H1 (cell line): ENCODE measurements at regions not wholly inside any gene's neighbourhood (a gene's known extent, or its start where the extent isn't known, plus 50 kb on each side); places are given as distances from the start of the nearest gene placed in this dataset.

ENCODE experiments used
- CTCF ChIA-PET: fragments of 300-600 bp; sonication (Branson Sonifier 250); formaldehyde crosslinking; loops from one replicate; lab custom pipeline; 2021; ENCODE audit not compliant: partially characterized antibody; lab: Charles Lee
- POLR2A ChIA-PET: fragments of 300-600 bp; sonication (Branson Sonifier 250); formaldehyde crosslinking; loops from one replicate; lab custom pipeline; 2021; ENCODE audit warnings: inconsistent platforms; ENCODE audit not compliant: partially characterized antibody; lab: Charles Lee
- DNase-seq, 2 experiments: peaks; one replicate each; pipeline versions ENCODE4 v3.0.0 to v3.0.0-alpha.2; 2010 to 2022; ENCODE audit warnings: low spot score in 2 of 2, low read depth in 1 of 2, mixed read lengths in 1 of 2
- FAIRE-seq: peaks from 2 replicates; lab custom pipeline; 2011; peaks lifted over from hg19 to GRCh38; lab: Jason Lieb, UNC
- H2AFZ ChIP-seq: 2 replicates; pipeline ENCODE4 v1.8.1; 2012; ENCODE audit warnings: low read length, inconsistent platforms
- H2AK5ac ChIP-seq: 2 replicates; pipeline ENCODE4 v1.6.1; 2013; ENCODE audit warnings: low read depth, low read length
- H2BK120ac ChIP-seq: replicated peaks from 2 replicates; pipeline ENCODE3; 2013; ENCODE audit warnings: low read depth, low read length, inconsistent platforms
- H2BK12ac ChIP-seq: 2 replicates; pipeline ENCODE4 v1.6.1; 2013; ENCODE audit warnings: low read depth, low read length
- H2BK15ac ChIP-seq: 2 replicates; pipeline ENCODE4 v1.6.1; 2013; ENCODE audit warnings: low read length
- H2BK20ac ChIP-seq: 2 replicates; pipeline ENCODE4 v1.6.1; 2013; ENCODE audit warnings: low read length
- H2BK5ac ChIP-seq: 2 replicates; pipeline ENCODE4 v1.6.1; 2013; ENCODE audit warnings: low read depth, low read length
- H3K14ac ChIP-seq: 2 replicates; pipeline ENCODE4 v1.6.1; 2013; ENCODE audit warnings: inconsistent platforms; ENCODE audit not compliant: insufficient read length
- H3K18ac ChIP-seq: 2 replicates; pipeline ENCODE4 v1.6.1; 2013; ENCODE audit warnings: low read length; ENCODE audit errors: extremely low read depth
- H3K23ac ChIP-seq: 2 replicates; pipeline ENCODE4 v1.6.1; 2013; ENCODE audit warnings: inconsistent platforms; ENCODE audit not compliant: insufficient read length
- H3K23me2 ChIP-seq: 2 replicates; pipeline ENCODE4 v1.6.1; 2013; ENCODE audit warnings: low read depth, low read length
- H3K27ac ChIP-seq: 2 replicates; pipeline ENCODE4 v1.6.1; 2011; ENCODE audit warnings: low read depth, low read length, inconsistent platforms
- H3K27me3 ChIP-seq, 4 experiments: replicated peaks in 1 of 4; 1 replicate in 1 of 4; 2 replicates in 3 of 4; pipeline versions ENCODE4 v1.6.1 to v1.8.1; 2011 to 2013; ENCODE audit warnings: low read length in 3 of 4, mild to moderate bottlenecking in 3 of 4, inconsistent platforms in 2 of 4, mixed read lengths in 2 of 4, moderate library complexity in 1 of 4; ENCODE audit not compliant: control insufficient read depth in 3 of 4, insufficient read depth in 3 of 4; ENCODE audit errors: extremely low read depth in 1 of 4
- H3K36me3 ChIP-seq, 4 experiments: 2 replicates each; pipeline versions ENCODE4 v1.6.1 to v1.8.1; 2011 to 2013; ENCODE audit warnings: mild to moderate bottlenecking in 4 of 4, low read length in 3 of 4, moderate library complexity in 2 of 4, control low read depth in 1 of 4, inconsistent platforms in 1 of 4; ENCODE audit not compliant: insufficient read depth in 4 of 4, control insufficient read depth in 2 of 4
- H3K4ac ChIP-seq: replicated peaks from 2 replicates; pipeline ENCODE3; 2013; ENCODE audit warnings: low read length, low read depth, mixed read lengths, inconsistent platforms; ENCODE audit not compliant: insufficient read length
- H3K4me1 ChIP-seq, 4 experiments: replicated peaks in 1 of 4; 1 replicate in 1 of 4; 2 replicates in 3 of 4; pipeline versions ENCODE4 v1.6.1 to v1.8.1; 2011 to 2013; ENCODE audit warnings: low read length in 3 of 4, inconsistent platforms in 2 of 4, mixed read lengths in 1 of 4; ENCODE audit not compliant: insufficient read depth in 4 of 4, control insufficient read depth in 3 of 4
- H3K4me2 ChIP-seq, 2 experiments: 2 replicates each; pipeline versions ENCODE4 v1.6.1 to v1.8.1; 2011 to 2013; ENCODE audit warnings: low read depth in 2 of 2, low read length in 2 of 2, control low read depth in 1 of 2, inconsistent platforms in 1 of 2, mild to moderate bottlenecking in 1 of 2; ENCODE audit not compliant: insufficient read depth in 1 of 2
- H3K4me3 ChIP-seq, 4 experiments: fragments of 200-600, 300-600 bp in 1 of 4; sonication (generic), shearing (Covaris generic), sonication (Bioruptor Twin) in 1 of 4; 2 replicates each; pipeline versions ENCODE4 v1.5.1 to v1.8.1; 2011 to 2016; ENCODE audit warnings: low read length in 4 of 4, low read depth in 3 of 4, control low read depth in 2 of 4, inconsistent platforms in 2 of 4, mild to moderate bottlenecking in 2 of 4, mixed read lengths in 1 of 4, moderate library complexity in 1 of 4; ENCODE audit not compliant: insufficient read depth in 2 of 4; ENCODE audit errors: extremely low read depth in 1 of 4
- H3K56ac ChIP-seq: replicated peaks from 2 replicates; pipeline ENCODE3; 2013; ENCODE audit warnings: low read depth, mild to moderate bottlenecking, mixed read lengths, low read length, inconsistent platforms; ENCODE audit not compliant: insufficient read length
- H3K79me1 ChIP-seq: 2 replicates; pipeline ENCODE4 v1.6.1; 2013; ENCODE audit warnings: low read depth, low read length, control low read depth
- H3K79me2 ChIP-seq, 2 experiments: 2 replicates each; pipeline versions ENCODE4 v1.6.1 to v1.8.1; 2012 to 2013; ENCODE audit warnings: low read length in 2 of 2, mild to moderate bottlenecking in 2 of 2, inconsistent platforms in 1 of 2; ENCODE audit not compliant: insufficient read depth in 2 of 2, control insufficient read depth in 1 of 2
- H3K9ac ChIP-seq, 4 experiments: replicated peaks in 1 of 4; 1 replicate in 1 of 4; 2 replicates in 3 of 4; pipeline versions ENCODE4 v1.6.1 to v1.8.1; 2011 to 2013; ENCODE audit warnings: low read depth in 3 of 4, low read length in 3 of 4, control low read depth in 2 of 4, mild to moderate bottlenecking in 2 of 4, moderate library complexity in 2 of 4, inconsistent platforms in 1 of 4; ENCODE audit errors: extremely low read depth in 1 of 4
- H3K9me3 ChIP-seq, 2 experiments: 2 replicates each; pipeline versions ENCODE4 v1.6.1 to v1.8.1; 2012 to 2013; ENCODE audit warnings: mild to moderate bottlenecking in 2 of 2, moderate library complexity in 2 of 2, control low read depth in 1 of 2, inconsistent platforms in 1 of 2, low read depth in 1 of 2, low read length in 1 of 2, mixed read lengths in 1 of 2; ENCODE audit not compliant: insufficient read depth in 2 of 2
- H4K20me1 ChIP-seq, 2 experiments: replicated peaks in 1 of 2; 2 replicates each; pipeline versions ENCODE3 to v1.8.1; 2011 to 2013; ENCODE audit warnings: inconsistent platforms in 2 of 2, low read length in 2 of 2, mild to moderate bottlenecking in 1 of 2; ENCODE audit not compliant: insufficient read depth in 2 of 2, control insufficient read depth in 1 of 2
- H4K5ac ChIP-seq: 2 replicates; pipeline ENCODE4 v1.6.1; 2013; ENCODE audit warnings: low read length, low read depth, mixed read lengths, inconsistent platforms; ENCODE audit not compliant: insufficient read length
- H4K8ac ChIP-seq: 2 replicates; pipeline ENCODE4 v1.8.0; 2013; ENCODE audit warnings: mild to moderate bottlenecking, moderate library complexity, low read length, inconsistent platforms; ENCODE audit not compliant: insufficient read depth; ENCODE audit errors: extremely low read depth
- H4K91ac ChIP-seq: replicated peaks from 2 replicates; pipeline ENCODE3; 2013; ENCODE audit warnings: low read length, mixed read lengths, inconsistent platforms; ENCODE audit not compliant: insufficient read length
- KDM1A ChIP-seq: fragments of 200-600, 300-600 bp; sonication (generic); IDR thresholded peaks from 2 replicates; pipeline ENCODE4 v1.7.1; 2016; ENCODE audit warnings: mild to moderate bottlenecking, low read length, borderline replicate concordance
- MAX ChIP-seq: IDR thresholded peaks from 2 replicates; pipeline ENCODE4 v1.6.1; 2012; ENCODE audit warnings: inconsistent platforms
- SIN3A ChIP-seq, 2 experiments: IDR thresholded peaks in 1 of 2; conservative IDR thresholded peaks in 1 of 2; 2 replicates each; pipeline ENCODE4 v1.6.1; 2011 to 2012; ENCODE audit warnings: low read length in 2 of 2, improper control_type of control experiment in 1 of 2, low read depth in 1 of 2, mild to moderate bottlenecking in 1 of 2
- SIRT6 ChIP-seq: IDR thresholded peaks from one replicate; pipeline ENCODE4 v1.7.1; 2012; ENCODE audit warnings: low read length, inconsistent platforms
- SRF ChIP-seq: IDR thresholded peaks from 2 replicates; pipeline ENCODE4 v1.6.1; 2011; ENCODE audit warnings: mild to moderate bottlenecking, low read depth, low read length, moderate library complexity
- SUZ12 ChIP-seq: fragments of 200-600 bp; sonication (generic); IDR thresholded peaks from 2 replicates; pipeline ENCODE4 v1.6.1; 2012; ENCODE audit warnings: mild to moderate bottlenecking, inconsistent platforms, low read length, moderate library complexity, mixed read lengths
- TCF12 ChIP-seq: IDR thresholded peaks from 2 replicates; pipeline ENCODE4 v1.6.1; 2011; ENCODE audit warnings: low read depth, mild to moderate bottlenecking, low read length
- TEAD4 ChIP-seq: IDR thresholded peaks from 2 replicates; pipeline ENCODE4 v1.6.1; 2012; ENCODE audit warnings: low read depth, low read length, inconsistent platforms, mixed read lengths
- WGBS, 2 experiments: shearing (Covaris generic) in 1 of 2; methylation state at CpG; one replicate each; pipeline versions ENCODE4 v1.1.6 to v1.1.7; 2013 to 2015; ENCODE audit warnings: low lambda C conversion rate in 2 of 2, mixed read lengths in 2 of 2, inconsistent platforms in 1 of 2, low coverage in 1 of 2, missing lambda C conversion rate in 1 of 2; ENCODE audit not compliant: insufficient replicate concordance in 2 of 2, insufficient coverage in 1 of 2, insufficient read length in 1 of 2; ENCODE audit errors: extremely low coverage in 1 of 2, missing lambda C conversion rate in 1 of 2; 5-methylcytosine and 5-hydroxymethylcytosine counted together

DNA sequence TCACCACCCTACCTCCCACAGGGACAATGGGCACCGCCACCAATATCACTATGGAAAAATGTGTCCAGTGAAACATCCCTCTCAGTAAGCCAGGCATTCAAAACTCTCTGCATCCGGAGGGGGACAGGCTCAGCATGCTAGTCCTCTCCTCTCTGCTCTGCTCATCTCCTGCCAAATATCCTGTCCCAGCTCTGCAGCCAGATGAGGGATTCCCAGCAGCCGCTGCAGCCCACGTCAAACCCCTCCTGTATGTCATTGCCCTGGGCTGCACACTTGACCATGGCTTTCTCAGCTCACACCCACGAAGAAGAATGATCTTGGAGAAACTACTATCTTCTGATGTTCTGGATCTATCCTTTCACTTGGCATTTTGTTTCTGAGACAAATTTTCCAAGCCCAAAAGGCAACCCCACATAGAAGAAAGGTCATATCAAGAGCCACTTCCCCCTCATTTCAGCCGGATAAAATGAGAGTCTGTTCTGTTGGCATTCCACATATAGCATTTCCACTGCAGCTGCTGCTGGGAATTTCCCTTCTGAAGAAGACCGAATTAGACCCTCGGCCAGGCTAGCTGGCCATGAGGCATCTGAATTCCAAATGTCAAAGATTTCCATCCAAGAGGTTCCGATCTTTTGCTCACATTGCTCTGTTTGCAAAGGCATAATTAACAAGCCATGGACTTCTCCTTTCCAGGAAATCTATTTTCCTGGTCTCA, 338.0 kb downstream of the ACTL7B start:
- Histone ChIP-seq H3K79me2 (no peaks in the 10 kb centered on the region), H2BK12ac (no peak overlapping the region), H3K9me3 (no peaks in the 10 kb centered on the region), H3K9ac (no peak overlapping the region), H3K4me3 (no peak overlapping the region), H3K23ac (no peak overlapping the region), H3K79me1 (no peaks in the 10 kb centered on the region), H2BK5ac (no peak overlapping the region), H3K36me3 (no peaks in the 10 kb centered on the region), H4K8ac (no peak overlapping the region), H3K27me3 (no peaks in the 10 kb centered on the region), H3K4me1 (no peaks in the 10 kb centered on the region), H4K20me1 (no peaks in the 10 kb centered on the region), H2BK15ac (no peak overlapping the region), H2BK20ac (no peak overlapping the region), H2AK5ac (no peak overlapping the region), H4K91ac (no peak overlapping the region), H3K14ac (no peak overlapping the region), H2BK120ac (no peak overlapping the region), H3K56ac (no peak overlapping the region), H4K5ac (no peak overlapping the region), H3K27ac (no peak overlapping the region)
- 84% methylated on average over 9 of the region's 9 CpGs; no CpG with 5 or more reads in 1 of the 2 experiments for WGBS, 2 experiments
- FAIRE-seq = no peak
- CTCF ChIA-PET = interaction anchor here (0.6 to 2.8 kb wide), 8 partner anchors 16 to 1154 kb away, joined by 3 to 14 read pairs (median 3); no protein-coding TSS in a partner anchor
- POLR2A ChIA-PET = no interaction called here
- TF ChIP-seq SIRT6 (no peak), SIN3A (conservative IDR thresholded peaks at IDR 0.05 in 1 of 2, IDR thresholded peaks at IDR 0.05 in 1 of 2; ENCODE audit: low read depth in 1 of 2, low read length in 2 of 2) (no peak), SRF (no peak), MAX (no peak), TCF12 (no peak), KDM1A (no peak), SUZ12 (no peak), TEAD4 (no peak)
- TF ChIP-seq, all 59 proteins: peak for 0
- DNase-seq = no peak
- no peak overlapping the region for H3K4me2 ChIP-seq
- H2AFZ ChIP-seq = no peak overlapping the region
- H3K18ac ChIP-seq = no peak overlapping the region
- H3K4ac ChIP-seq = no peak overlapping the region
- H3K23me2 ChIP-seq = no peaks in the 10 kb centered on the region
